GM19240 (cell line): ENCODE measurements at regions not wholly inside any gene's neighbourhood (a gene's known extent, or its start where the extent isn't known, plus 50 kb on each side); places are given as distances from the start of the nearest gene placed in this dataset.

Experiments used
- DNase-seq: peaks from one replicate; pipeline ENCODE4 v3.0.0; 2011; ENCODE audit warnings: low spot score; ENCODE audit not compliant: insufficient read length

DNA sequence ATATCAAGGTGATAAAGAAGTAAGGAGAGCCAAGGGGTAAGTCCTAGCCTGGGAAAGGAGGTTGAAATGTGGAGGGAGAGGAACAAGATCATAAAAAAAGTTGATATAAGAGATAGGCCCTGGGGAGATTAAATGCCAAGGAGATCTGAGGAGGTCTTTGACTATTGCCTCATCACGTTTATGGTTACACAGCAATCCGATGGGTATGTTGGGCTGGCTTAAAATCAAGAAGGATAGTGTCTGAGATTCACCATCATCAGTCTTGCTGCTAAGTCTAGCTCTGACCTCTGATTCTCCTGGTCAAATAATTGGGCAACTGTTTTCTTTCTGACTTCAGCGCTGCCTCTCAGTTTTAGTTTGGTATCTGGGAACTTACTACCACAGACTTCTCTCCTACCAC, 416.3 kb downstream of the GPATCH2 start:
- no peak for DNase-seq

DNA sequence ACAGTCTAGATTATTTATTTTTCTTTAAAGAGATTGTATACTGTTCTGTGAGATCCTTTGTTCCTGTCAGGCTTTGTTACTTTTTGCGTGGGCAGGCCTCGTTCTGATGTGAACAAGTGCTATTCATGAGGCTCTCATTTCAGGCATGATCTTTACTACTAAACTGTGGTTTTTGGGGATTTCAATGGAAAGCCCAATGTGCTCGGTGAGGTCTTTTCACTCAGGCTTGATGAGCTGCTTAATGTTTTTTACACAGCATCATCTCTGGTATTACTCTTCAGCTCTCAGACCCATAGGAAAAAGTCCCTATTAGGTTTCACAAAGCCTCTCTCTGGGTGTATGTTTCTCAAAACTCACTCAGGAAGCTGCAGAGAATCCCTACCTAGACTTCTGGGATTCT, 419.4 kb downstream of the GPATCH2 start:
- no peak for DNase-seq

DNA sequence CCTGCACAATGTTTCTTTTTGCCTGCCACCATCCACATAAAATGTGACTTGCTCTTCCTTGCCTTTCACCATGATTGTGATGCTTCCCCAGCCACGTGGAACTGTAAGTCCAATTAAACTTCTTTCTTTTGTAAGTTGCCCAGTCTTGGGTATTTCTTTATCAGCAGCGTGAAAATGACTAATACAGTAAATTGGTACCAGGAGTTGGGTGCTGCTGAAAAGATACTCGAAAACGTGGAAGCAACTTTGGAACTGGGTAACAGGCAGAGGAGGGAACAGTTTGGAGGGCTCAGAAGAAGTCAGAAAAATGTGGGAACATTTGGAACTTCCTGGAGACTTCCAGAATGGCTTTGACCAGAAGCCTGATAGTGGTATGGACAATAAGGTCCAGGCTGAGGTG, 425.3 kb downstream of the GPATCH2 start:
- DNase-seq = no peak

DNA sequence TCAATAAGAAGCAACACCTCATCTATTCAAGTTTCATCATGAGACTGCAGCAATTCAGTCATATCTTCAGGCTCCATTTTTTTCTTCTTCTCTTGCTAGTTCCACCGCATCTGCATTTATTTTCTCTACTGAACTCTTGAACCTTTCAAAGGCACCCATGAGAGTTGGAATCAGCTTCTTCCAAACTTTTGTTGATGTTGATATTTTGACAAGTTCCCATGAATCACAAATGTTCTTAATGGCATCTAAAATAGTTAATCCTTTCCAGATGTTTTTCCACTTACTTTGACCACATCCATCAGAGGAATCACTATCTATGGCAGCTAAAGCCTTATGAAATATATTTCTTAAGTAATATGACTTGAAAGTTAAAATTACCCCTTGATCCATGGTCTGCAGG, 434.3 kb downstream of the GPATCH2 start:
- no peak for DNase-seq

DNA sequence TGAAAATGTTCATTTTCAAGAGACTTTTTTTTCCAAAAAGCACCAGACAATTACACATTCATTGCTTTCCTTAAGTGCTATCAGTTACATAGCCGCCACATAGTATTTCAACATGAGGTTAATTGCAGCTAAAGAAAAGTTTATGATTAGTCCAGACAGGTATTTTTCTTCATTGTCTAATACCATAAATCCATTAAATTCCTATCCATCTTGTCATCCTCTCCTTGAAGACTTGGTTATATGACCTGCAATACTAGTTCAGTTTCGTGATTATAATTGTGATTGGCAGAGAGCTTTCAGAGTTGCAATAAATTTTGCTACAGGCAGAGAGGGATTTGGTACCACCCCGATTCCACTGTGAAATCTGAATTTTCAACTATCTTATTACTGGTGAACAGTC, 437.7 kb downstream of the GPATCH2 start:
- no peak for DNase-seq

DNA sequence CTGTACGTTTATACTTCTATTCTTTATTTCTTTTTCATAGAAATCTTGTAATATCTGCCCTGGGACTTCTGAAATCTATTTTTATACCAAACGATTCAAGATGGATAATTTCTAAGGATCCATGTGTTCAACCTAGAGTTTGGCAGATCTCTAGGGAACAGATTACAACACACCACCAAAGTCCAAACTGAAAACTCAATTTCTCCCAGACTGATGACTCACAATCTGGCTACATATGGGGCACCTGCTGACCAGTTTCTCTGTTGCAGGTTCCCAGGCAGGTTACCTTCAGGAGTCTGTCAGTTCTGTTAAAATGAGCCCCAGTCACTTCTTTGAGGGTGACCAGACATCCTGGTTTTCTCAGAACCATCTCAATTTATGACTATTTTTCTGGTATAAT, 439.4 kb downstream of the GPATCH2 start:
- DNase-seq = no peak

DNA sequence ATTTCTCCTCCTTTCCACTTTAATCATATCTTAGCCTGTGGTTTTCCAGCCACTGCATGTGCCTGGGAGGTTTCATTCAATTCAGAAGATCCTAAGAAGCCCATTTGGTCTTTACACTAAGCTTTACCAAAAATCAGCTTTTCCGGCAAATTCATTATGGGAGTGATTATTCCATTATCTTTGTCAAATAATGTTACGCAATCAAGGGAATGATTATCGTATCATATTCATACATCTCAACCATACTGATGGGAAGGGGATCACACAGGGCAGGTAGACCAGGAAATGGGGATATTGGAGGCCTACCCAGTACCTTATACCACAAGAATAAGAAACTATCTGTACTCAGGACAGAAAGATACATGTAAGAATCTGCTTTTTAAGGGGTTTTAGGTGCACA, 440.5 kb downstream of the GPATCH2 start:
- DNase-seq = no peak

DNA sequence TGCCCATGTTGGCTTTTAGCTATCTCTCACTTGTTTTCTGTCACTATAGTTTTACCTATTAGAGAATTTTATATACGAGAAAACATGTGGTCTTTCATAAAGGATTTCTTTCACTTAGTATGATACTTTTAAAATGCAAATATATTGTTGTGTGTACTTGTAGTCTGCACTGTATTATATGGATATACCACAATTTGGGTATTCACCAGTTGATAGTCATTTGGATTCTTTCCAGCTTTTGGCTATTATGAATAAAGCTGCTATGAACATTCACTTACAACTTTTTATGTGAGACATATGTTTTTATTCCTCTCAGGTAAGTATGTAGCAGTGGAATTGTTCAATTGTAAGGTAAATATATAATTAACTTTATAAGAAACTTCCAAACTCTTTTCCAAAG, 441.5 kb downstream of the GPATCH2 start:
- no peak for DNase-seq

DNA sequence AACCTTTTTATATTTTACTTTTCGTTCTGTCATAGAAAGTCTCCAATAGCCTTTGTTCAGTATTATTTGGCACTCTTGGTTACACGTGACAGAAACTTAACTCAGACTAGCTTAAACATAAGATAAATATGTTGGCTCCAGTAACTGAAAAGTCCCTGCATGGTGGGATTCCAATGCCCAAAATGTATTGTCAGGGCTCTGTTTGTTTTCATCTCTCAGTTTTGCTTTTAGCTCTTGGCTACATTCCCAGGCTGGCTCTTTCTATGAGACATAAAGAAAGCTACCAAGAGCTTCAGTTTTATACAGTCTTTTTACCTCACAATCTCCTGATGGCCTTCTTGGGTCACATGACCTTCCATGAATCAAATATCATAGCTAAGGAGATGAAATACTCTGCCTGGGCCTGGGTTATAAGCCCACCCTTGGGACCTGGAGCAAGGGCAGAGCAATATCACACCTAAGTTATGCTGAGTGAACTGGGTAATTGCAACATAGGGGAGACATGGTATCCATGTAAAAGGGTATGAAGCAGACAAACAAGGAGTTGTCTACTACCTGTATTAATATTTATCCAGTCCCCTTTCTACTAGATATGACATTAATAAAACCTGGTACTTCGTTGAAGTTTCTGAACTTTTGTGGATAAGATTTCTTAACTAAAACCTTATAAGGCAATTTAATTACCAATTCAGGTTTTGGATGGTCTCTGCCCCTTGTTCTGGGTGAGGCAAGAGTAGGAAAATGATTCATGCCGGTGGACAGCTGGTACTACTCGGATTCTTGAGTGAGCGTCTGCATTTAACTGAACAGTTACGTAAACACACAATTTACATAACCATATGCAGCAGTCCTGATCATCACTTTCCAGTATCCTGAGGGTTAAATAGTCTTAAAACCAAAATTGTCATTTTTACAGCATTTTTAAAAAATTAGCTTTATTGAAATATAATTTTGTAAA, 442.3 kb downstream of the GPATCH2 start:
- DNase-seq = no peak

DNA sequence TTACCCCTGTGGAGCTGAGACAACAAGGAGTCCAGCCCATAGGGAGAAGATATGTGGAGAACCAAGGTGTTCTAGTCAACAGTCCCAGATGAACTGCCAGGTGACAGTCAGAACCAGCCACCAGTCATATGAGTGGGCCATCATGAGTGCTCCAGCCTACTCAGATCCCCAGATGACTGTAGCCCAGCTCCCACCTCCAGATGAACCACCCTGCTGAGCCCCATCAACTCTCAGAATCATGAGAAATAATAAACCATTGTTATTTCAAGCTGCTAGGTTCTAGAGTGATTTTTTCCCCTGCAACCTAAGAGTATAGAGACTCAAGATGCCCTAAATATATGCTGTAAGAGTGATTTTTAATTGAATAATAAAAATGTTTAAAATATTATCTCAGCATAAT, 444.2 kb downstream of the GPATCH2 start:
- no peak for DNase-seq

DNA sequence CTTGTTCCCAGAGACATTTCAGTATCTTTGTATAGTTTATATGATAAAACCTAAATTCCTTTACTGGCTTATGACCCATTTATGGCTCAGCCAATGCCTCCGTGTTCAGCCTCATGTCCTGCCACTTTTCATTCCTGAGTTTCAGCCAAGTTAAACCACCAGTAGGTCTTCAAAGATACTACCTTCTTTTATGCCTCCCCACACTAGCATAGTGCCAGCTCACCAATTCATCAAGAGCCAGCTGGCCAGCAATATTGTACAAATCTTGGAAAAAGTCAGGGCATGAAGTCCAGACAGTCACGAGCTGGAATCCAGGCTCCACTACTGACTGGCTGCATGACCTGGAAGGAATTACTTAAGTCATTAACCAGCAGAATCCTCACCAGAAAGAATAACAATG, 446.0 kb downstream of the GPATCH2 start:
- no peak for DNase-seq

DNA sequence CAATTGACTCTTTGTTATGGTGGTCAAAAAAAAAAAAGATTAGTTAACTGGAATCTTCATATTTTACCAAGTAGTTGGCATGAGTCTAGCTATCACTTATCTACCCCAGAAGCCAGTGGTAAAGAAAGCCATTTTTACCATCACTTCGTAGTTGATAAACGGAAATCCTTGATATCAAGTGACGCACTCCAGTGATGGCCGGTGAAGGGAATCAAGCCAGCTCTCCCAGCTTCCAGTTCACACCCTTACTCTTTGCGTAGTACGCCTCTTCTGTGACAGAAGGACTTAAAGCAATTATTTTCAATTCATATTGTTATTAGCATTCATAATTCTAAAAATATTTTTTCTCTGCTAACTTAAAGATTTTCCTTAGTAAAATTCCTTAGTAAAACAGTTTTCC, 447.9 kb downstream of the GPATCH2 start:
- no peak for DNase-seq

DNA sequence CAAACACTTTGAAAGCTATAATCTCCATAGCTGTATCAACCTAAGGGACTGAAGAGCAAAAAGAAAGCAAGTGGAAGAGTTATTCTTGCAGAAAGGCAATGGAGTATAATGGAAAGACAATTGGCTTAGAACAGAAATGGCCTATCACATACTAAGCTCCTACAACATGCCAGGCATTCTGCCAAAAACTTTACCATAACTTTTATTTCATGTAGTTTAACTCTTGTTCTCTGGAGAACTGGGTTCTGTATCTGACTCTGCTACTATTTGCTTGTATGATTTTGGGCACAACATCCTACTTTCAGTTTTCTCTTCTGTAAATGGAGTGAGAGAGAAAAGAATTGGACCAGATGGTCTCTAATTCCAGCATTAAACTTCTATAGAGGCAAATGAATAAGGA, 449.1 kb downstream of the GPATCH2 start:
- no peak for DNase-seq

DNA sequence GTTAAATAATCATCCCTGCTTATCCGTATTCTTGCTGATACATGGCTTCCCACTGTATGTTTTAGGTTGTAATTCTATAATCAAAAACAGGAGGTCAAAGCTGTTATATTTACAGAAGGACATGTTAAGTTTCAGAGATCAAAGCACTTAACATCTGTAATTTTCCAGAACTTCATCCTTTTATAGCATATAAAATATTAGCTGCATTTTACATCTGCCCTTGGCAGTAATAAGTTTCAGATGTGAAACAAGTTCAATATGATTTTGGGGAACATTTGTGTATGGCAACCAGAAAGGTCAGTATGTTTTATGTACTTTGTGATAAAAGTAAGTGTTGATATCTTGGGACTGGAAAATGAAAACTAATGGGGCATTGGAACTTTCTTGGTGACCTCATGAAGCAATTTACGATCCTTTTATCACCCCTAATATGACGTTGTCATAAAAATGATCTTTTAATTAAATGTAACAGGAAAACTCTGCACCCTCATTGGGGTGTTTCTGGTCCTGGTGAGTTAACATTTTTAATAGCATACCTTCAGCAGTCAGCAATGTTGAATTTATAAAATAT, 449.6 kb downstream of the GPATCH2 start:
- DNase-seq = no peak

DNA sequence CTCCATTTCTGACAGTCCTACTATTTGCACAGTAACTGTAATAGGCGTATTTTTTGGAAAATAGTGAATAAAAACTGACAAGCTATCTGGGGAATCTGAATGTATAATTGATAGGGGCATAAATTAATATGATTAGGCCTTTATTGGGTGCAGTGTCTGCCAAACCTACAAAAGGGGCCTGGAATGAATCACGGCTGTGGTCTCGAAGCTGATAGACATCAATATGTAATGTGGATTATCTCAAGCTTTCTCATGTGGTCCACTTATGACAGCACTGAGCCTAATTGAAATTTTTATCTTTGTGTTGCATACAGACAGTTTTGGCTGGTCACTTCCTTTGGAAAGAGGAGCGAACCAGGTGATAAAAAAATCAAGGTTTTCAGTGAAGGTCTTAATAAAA, 450.4 kb downstream of the GPATCH2 start:
- no peak for DNase-seq

DNA sequence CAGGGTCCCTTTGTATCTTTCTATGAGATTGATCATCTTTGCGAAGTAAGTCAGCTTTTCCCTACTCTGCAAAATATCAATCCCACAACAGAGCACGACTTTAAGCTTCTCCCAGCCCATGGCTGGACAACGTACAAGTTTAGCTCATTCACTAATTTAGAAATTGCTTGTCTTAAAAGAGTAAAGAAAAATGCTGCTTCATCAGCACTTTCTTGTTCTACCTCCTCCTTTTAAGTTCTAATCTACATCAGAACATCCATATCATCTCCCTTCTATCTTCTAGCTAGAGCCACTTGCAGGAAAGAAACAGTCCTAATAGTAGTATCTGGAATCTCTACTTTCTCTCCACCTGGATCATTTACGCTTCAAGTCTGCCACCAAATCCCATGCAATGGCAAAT, 441.2 kb upstream of the ESRRG start:
- DNase-seq = no peak

DNA sequence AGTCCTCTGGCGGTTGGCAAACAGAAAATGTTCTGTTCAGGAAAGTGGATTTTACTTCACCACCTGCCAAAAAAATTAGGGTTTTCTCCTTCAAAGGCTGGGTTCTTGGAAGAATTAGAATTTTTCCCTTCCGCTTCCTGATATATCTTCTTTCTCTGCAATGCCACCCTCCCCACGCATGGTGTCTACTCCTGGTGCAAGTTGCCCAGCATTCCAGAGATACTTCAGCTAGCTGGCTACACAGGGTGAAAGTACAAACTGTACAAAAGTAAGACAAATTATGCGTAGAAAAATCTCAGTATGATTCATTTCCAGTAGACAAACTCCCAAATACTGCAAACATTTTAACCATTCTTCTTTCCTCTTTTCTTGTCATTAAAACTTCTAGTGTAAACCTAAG, 430.1 kb upstream of the ESRRG start:
- no peak for DNase-seq

DNA sequence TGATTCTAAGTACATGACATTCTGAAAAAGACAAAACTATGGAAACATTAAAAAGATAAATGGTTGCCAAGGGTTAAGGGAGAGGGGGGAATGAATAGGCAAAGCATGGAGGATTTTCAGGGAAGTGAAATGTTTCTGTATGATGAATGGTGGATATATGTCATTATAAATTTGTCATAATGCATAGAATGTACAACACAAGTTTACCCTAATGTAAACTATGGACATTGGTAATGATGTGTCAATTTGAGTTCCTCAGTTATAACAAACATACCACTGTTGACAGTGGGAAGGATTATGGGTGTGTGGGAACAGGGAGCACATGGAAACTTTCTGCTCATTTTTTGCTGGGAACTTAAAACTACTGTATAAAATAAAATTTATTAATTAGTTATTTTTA, 427.1 kb upstream of the ESRRG start:
- no peak for DNase-seq

DNA sequence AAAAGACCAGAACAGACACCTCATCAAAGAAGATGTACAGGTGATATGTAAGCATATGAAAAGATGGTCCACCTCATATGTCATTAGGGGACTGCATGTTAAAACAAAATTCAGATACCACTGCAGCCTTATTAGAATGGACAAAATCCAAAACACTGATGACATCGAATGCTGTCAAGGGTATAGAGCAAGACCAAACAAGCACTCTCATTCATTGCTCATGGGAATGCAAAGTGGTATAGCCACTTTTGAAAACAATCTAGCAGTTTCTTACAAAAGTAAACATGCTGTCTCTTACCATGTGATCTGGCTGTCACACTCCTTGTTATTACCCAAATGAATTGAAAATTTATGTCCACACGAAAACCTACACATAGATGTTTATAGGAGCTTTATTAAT, 426.6 kb upstream of the ESRRG start:
- DNase-seq = no peak

DNA sequence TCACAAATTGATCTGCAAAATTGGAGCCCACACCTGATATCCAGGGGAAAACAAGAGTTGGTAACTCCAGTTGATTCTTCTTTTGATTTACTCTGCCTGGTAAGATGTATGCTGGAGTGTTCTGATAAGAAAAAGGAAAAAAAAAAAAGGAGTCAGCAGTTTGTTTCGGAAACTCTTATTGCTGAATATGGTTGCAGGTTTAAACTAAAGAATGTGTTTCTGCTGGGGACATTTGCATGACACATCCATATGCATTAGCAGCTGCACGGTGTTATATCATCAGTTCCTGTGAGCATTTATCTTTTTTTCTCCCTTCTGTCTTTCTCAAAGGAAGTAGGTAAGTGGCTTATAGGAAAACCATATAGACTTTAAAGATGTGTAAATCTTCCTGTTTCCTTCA, 418.5 kb upstream of the ESRRG start:
- DNase-seq = no peak

DNA sequence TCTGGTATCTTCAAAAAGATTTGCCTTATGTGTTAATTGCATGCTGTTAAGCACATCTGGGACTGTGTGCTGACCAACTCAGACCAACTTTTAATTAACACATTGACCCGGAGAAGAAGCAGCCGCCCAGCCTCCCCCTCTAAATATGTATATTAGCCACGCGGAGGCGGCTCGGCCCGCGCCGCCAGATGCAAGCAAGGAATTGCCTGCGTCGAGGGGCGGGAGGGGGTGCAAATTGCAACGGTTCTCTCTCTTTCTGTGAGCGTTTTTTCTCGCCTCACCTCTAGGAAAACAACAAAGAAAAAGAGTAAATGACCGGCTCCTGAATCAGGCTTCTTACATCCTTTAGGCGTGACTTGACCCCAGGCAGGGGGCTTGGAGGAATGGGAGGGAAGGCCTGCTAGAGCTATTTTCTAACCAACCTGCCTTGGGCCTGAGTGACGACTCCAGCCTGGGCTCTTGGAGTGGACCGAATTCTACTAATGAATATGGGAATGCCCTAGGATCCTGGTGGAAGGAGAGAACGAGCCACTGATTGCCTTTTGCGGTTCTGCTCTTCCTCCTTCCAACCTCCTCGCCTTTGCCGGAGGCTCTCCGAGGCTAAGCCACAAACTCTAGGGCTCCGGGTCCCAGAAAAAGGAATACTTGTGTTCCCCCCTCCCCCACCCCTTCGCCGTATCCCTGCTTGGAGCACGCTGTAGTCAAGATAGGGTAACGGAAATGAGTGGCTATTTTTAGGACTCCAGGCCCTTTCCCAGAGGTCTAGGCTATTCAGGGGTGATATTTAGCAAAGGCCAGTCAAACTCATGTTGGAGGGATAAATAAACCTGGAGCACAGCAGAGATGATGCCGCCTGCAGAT, 417.0 kb upstream of the ESRRG start:
- DNase-seq = no peak

DNA sequence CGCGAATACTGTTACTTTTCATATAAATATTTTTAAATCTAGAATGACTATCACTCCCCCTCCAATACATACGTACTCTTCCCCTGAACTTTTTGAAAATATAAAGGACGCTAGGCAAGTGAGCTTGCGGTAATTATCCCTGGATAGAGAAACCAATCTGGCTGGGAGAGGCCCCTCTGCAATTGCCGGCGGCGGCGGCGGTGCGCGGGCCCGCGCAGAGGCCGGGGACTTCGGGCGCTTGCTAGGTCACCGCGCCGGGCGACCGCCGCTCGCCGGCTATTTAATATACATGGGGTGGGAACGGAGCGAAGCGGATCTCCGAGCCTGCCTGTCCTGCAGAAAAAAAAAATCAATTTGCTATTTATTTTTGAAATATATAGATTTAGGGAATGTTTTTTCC, 416.3 kb upstream of the ESRRG start:
- DNase-seq = no peak
